ENCODE measurements at regions not wholly inside any gene's neighbourhood (a gene's known extent, or its start where the extent isn't known, plus 50 kb on each side); places are given as distances from the start of the nearest gene placed in this dataset.

DNA sequence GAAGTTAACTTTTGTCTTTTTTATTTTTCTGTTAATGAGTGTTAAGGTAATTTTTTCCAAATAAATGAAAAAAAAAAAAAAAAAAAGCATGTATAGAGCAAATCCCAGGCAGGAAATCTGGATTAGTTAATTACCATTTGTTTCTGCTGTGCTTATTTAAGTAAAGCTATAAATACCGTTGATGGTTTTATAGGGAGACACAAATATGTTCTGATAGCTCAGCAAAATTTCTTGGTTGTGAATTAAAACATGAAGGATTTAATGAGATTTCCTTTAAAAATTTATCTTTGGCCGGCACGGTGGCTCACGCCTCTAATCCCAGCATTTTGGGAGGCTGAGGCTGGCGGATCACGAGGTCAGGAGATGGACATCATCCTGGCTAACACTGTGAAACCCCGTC lies 189.4 kb downstream of the CD109 start:
- no peak for DNase-seq (ENCODE audit: low read depth)
- TF ChIP-seq, protein P1, sequence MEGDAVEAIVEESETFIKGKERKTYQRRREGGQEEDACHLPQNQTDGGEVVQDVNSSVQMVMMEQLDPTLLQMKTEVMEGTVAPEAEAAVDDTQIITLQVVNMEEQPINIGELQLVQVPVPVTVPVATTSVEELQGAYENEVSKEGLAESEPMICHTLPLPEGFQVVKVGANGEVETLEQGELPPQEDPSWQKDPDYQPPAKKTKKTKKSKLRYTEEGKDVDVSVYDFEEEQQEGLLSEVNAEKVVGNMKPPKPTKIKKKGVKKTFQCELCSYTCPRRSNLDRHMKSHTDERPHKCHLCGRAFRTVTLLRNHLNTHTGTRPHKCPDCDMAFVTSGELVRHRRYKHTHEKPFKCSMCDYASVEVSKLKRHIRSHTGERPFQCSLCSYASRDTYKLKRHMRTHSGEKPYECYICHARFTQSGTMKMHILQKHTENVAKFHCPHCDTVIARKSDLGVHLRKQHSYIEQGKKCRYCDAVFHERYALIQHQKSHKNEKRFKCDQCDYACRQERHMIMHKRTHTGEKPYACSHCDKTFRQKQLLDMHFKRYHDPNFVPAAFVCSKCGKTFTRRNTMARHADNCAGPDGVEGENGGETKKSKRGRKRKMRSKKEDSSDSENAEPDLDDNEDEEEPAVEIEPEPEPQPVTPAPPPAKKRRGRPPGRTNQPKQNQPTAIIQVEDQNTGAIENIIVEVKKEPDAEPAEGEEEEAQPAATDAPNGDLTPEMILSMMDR (conservative IDR thresholded peaks at IDR 0.05; ENCODE audit: control insufficient read depth, insufficient read depth, low read depth, low read length) = no peak
- no peak overlapping the region for H3K4me3 ChIP-seq (ENCODE audit: control insufficient read depth, low read depth, low read length)

DNA sequence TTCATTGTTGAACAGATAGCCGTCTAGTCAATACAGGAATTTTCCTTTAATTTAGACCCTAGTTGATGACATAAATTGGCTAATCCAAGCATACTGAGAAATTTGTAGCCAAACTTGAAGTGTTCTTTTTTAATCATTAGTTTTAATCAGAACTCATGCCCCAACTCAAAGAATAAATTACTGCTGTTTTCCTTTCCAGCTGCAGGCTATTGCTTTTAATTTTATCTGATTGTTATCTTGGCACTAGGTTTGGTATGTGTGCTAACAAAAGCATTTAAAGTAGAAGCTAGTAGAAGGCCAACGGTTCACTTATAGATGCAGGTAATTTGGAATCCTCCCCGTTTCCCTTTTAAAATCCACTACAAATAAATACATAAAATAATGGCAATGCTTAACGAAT lies 188.5 kb downstream of the CD109 start:
- TF ChIP-seq, protein P1 (conservative IDR thresholded peaks at IDR 0.05; ENCODE audit: control insufficient read depth, insufficient read depth, low read depth, low read length) = no peak
- no peak overlapping the region for H3K4me3 ChIP-seq (ENCODE audit: control insufficient read depth, low read depth, low read length)
- DNase-seq (ENCODE audit: low read depth) = no peak

DNA sequence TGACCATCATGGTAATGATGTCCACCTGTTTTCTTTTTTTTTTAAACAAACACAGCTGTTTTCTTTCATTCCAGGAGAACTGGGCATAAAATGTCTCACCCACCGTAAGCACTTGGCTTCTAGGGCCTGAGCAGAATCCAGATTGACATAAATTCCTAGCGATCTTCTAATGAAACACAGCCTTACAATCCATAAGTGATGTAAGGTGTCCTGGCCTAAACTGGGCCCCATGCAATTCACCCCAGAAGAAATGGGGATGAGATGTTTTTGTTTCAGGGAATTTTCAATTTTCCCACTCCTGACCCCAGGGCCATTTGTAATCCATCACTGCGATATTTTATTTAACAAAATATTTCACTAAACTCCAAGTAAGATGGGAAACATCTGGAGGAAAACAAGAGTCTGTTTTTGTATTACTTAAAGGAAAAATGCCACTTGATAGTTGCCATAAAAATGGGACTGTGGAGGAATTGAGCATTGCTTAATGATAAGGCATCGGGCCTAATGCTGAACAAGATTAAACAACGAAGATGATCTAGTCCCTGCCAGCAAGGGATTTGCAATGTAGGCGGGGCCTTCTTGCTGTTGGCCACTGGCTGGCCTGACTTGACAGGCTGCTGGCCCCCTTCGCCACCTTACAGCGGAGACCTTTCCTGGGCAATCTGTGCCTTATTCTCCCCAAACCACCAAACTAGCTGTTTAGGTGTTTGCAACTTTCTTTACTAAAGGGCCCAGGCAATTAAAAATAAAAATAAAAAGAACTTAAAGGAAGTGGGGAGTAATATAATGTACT lies 183.7 kb downstream of the CD109 start:
- H3K4me3 ChIP-seq (ENCODE audit: control insufficient read depth, low read depth, low read length) = no peak overlapping the region
- DNase-seq (ENCODE audit: low read depth) = no peak
- TF ChIP-seq, protein P1 (conservative IDR thresholded peaks at IDR 0.05; ENCODE audit: control insufficient read depth, insufficient read depth, low read depth, low read length) = no peak

DNA sequence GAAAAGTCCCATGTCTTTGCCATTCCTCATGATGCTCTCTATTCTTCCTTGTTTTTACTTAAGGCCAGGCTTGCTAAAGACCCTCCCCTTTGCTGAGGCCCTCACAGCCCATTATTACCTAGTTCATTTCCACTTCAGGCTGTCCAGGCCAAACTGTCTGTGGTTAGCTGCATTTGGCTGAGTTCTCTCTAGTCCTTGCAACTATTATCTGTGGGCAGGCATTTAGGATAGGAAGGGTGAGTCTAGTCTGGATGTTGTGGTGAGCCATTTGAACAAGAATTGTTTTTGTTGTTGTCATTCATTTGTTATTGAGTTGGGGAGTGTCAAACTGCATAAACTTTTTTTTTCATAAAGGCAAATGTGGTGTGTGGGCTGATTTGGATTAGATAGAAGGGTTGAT lies 182.4 kb downstream of the CD109 start:
- TF ChIP-seq, protein P1 (conservative IDR thresholded peaks at IDR 0.05; ENCODE audit: control insufficient read depth, insufficient read depth, low read depth, low read length) = no peak
- DNase-seq (ENCODE audit: low read depth) = no peak
- H3K4me3 ChIP-seq (ENCODE audit: control insufficient read depth, low read depth, low read length) = no peak overlapping the region

Measured in fibroblast of mammary gland (primary cell).